ENCODE measurements at regions not wholly inside any gene's neighbourhood (a gene's known extent, or its start where the extent isn't known, plus 50 kb on each side); places are given as distances from the start of the nearest gene placed in this dataset.

DNA sequence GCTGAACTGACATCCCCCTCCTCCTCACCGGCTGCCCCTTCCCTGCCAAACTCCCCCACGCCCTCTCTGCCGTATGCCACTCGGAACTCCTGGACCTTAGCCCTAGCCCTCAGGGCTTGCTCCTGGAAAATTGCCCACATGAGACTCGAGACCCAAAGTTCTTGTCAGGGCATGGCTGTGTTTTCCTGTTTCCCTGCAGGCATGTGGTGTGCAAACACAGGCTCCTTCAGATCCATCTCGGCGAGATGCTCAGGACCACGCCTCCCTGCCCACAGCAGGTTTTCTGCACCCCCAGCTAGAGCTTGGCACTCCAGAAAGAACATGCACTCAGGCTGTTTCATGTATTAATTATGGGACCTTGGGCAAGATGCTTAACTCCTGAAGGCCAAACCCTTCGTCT lies 1480.4 kb downstream of the BRD1 start:
- DNase-seq: no peak

DNA sequence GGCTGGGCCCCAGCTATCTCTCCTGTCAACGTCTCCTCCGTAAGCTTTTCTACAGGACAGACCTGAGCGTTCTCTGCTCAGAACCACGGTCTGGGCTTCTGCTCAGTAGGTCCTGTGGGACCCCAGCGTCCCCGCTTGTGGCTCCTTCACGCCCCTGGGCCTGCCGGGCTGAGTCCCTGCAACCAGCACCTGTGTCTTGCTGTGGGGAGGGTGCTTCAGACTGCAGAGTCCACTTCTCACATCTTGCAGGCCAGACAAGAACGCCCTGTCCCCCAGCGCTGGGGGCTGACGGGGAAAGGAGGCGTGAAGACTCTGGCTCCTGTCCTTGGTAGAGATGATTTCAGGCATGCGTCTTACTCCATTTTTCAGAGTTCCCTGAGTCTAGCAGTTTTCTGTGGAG lies 1480.8 kb downstream of the BRD1 start:
- no peak for DNase-seq

DNA sequence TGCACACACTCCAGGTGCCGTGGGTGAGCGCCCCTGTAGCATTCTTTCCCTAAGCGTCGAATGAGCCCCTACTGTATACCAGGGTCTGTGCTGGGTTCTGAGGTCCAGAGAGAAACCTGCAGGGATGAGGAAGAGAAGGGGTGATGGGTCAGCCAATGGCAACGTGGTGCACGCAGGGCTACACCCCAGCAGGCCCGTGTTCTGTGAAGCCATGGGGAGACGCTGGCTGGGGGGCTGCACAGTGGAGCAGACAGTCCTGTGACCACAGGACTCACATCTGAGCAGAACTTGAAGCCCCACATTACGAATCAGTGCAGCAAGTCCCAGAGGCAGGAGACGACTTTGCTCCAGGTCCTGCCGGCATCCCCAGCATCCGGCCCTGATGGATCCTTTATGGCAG lies 1481.4 kb downstream of the BRD1 start:
- DNase-seq: no peak

DNA sequence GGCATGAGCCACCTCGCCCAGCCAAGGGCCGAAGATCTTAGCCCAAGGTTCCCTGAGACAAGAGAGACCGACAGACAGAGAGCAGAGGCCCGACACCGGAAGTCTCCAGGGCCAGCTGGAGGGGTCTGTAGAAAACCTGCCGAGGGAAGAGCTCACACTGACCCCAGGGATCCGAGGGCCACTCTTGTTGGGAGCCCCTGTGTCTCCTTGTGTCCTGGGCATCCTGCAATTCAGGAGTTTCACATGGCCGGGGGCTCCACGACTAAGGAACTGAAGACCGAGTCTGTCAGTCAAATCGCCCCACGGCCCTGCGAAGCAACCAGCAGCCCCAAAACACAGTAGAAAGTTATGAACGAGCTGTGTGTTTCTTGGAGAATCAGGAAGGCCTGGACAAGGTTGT lies 1482.0 kb downstream of the BRD1 start:
- DNase-seq: no peak

DNA sequence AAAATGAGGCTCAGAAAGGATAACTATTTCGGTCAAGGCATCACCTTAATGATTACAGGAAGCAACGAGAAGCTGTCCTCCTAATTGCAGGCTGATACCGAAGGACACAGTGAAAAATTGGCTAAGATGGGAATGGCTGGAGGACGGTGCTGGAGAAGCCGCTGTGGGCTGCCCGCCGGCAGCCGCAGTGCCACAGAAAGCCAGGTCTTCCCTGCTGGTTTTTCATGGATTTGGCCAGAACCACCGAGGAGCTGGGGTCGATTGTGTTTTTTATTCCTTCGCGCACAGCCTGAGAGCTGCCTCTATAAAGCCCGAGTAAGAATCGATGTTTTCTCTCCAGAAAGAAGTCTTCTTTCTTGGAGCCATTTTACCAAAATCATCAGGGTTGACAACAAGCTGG lies 1484.2 kb downstream of the BRD1 start:
- no peak for DNase-seq

DNA sequence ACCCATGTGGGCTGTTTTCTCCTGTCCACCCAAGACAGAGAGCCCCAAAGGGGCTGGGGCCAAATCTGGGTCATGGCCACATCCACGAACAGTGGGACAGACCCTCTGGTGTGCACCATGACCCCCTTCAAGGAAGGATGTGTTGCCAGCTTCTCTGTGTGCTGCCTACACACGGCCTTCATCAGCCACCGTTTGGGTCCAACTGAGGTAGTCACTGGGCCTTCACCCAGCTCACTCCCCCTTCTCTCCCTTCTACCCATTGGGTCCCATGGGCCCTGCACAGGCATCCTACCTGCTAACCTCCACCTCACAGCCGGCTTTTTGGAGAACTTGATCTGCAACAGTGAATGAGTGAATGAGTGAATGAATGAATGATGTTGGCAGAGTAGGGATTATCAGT lies 1484.9 kb downstream of the BRD1 start:
- no peak for DNase-seq

DNA sequence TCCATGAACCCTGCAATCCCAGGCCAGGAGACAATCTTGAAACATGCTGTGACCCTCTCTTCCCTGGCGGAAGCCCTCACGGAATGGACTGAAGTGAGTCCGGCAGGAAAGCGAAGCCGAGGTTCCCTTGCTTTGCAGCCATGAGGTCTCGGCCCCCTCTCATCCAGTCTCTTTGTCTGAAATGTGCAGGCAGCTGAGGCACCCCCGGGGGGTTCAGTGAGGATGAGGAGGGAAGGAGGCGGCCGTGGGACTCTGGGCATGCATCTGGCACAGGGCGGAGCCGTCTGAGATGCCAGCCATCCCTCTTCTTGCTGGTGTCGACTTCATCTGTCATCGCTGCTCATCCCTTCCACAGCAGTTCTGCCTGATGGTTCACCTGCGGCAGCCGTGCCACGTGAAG lies 1485.7 kb downstream of the BRD1 start:
- no peak for DNase-seq

DNA sequence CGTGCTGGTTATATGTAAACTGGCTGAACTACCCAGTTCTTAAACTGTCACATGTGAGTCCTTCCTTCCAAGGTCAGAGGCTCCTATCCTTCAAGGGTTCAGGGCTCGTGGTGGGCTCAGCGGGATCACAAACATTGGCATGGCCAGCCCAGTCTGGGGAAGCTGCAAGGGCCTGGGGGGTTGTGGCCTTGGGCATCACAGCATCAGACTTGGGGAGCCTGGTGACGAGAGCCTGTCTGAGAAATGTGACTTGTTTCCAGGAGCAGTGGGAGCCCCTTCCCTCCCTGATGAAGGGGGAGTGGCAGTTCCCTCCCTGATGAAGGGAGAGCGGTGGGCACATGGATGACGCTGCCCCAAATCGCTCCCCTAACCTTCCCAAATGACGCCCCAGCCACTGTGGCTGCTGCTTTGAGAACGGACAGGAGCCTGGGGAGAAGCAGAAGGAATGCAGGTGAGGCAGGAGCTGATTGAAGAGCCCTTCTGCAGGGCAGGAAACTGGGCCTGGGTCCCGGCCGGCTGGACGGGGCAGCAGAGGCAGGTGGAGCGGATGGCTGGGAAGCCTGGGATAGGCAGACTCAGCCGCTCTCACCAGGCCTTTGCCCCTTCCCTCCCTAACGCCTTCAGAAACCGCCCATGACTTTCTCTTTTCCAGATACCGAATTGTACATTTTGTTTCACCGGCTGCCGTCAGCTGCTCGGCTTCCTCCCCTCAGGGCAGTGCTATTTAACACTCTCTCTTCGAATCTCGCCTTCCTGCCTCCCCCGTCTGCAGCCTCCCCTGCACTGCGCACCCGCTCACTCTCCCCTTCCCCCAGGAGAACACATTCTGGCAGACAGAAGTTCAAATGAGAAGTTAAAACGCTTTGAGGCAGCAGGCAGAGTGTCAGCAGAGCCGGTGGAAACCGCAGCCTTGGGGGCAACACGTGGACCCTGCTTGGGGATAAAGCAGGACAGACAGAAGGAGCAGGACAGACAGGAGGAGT lies 1486.7 kb downstream of the BRD1 start:
- DNase-seq: no peak

DNA sequence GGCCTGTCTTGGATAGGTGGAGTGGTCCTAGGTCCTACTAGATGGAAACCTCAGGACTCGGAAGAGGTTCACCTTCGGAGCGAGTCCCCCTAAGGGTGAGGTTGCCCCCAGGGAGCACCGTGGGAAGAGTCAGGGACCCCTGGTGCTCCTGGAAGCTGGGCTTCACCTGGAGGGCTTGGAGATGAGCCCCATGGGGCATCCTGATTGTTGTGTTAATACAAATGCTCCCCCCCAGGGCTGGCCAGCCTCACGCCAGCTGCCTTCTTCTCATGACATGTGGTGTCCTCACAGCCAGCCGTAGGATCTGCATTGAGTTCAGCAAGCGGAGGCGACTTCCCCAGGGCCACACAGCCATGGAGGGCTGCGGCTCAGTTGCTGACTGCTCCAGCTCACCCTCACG lies 1487.5 kb downstream of the BRD1 start:
- DNase-seq: no peak

DNA sequence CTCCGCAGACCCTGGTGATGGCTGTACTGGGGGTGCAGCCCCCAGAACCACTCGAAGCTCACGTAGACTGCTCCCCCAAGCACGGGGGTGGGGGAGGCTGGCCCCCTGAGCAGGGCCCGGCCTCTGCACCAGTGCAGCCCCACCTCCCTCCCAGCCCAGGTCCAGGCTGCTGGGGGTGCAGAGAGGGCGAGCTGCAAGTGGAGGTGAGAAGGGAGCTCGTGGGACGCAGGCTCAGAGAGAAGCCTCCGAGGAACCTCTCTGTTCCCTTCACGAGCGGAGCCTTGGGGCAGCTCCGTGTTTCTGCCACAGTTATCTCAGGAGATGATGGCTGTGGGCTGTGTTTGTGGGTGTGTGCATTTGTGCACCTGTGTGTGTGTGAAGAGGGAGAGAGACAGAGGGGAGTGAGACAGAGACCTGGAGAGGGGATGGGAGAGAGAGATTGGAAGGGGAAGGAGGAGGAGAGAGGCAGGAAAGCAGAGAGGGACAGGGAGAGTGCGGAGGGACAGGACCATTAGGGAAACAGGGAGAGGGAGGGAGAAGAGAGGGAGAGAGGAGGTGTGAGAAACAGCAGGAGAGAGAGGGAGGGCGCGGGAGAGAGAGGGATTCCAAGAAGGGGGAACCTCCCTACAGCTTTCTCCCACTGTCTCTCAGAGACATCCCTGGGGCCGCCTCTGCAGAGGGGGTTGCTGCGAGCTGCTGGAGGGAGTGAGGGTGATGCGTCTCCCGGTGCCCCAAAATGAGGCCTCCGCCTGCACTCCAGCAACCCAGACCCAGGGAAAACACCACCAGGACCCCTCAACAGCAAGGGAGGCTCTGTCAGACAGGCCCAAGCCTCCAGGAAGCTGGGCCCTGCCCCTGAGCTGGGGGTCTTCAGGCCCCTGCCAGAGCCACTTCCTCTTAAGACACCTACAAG lies 1488.6 kb downstream of the BRD1 start:
- no peak for DNase-seq

DNA sequence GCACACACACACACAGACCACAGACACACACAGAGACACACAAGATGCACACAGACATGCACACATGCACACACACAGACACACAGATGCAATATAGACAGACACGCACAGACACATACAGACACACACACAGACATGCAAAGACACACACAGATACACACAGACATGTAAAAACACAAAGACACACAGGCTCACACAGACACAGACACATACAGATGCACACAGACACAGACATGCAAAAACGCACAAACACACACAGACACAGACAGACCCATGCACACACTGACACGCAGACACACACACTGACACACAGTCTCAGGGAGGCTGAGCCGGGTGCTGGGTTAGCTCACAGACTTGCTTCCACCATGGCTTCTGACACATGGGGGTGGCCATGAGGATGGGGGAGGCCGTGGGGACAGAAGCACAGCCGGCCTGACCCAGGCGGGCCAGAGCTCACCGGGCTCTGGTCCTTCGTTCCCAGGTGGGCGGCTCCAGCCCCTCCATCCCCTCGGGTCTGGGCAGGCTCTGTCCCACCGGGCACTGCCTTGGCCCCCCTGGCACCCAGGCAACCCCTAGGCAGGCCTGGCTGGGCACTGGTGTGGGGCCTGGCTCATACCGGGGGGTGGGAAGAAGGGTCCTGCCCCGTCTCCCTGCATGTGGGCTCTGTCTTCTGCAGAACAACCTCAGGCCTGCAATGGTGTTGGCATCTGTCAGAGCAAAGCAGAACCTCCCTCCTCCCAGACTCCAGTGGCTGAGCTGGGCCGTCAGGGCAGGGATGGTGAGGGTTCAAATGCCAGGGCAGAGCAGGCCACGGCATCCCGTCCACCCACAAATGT lies 1489.5 kb downstream of the BRD1 start:
- no peak for DNase-seq

DNA sequence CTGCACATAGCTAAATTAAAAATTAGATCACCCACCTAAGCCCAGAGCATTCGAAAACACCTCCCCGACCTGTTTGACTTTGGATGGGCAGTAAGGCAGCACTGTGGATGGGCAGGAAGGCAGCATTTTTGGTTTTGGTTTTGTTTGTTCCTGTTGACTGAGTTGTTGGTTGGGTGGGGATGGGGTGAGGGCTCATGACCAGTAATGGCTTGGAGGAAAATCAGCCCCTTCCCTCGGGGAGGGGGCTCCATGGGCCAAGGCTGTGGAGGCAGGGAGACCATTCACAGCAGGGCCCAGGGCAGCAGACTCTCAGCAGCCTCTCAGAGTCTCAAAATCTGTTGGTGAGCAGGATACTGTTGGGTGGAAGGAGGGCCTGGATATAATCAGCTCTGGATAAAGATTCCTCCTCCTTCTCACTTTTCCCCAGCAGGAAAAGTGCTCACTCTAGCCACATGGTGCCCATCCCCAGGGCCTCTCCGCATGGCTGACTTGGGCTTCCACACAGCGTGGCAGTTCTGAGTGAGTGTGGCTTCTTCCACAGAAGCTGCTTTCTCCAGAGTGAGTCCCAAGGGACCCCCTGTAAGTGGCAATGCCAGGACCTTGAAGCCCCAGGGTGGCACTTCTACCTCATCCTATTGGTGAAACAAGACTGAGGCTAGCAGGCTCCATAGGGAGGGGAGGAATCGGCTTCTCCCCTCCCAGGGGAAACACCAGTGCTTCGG lies 1491.2 kb downstream of the BRD1 start:
- no peak for DNase-seq

DNA sequence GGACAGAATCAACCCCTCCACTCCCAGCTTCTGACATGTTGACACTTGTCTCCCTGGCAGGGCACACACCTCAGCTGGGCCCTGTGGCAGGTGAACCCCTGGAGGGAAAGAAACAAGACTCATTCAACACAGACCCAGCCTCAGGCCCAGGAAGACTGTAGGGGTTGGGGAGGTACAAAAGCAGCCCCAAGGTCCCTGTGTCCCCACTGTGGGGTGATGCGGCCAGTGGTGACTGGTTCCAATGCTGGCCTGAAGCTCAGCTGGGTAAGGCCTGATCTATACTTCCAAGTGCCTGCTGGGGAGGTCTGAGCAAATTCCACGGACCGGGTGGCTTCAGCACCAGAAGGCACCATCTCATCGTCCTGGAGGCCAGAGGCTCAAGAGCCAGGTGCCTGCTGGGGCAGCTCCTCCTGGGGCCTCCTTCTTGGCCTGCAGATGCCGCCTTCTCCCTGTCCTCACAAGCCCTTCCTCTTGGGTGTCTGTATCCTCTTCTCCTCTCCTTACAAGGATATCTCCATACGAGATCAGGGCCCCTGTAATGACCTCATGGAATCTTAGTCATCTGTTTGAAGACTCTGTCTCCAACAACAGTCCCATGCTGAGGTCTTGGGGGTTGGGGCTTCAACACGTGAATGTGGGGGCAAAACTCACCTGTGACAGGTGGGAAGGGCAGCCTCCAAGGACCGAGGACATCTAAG lies 1492.1 kb downstream of the BRD1 start:
- DNase-seq: no peak

DNA sequence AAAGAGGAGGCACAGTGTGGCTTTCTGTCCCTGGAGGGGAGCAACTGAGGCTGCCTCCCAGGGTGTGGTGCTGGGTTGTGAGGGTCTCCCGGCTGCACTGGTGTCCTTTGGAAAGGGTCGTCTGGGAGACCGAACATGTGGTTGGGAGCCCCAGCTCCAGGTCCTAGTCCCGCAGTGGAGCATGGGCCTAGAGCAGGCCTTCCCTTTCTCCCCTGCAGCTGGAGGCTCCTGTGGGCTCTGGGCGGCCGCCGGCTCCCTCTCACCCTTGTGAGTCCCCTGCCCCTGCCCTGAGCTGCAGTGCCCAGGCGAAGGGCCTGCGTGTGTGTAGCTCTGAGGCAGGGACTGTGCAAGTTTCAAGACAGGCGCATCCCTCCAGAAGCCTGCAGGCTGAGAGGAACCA lies 1492.7 kb downstream of the BRD1 start:
- no peak for DNase-seq

DNA sequence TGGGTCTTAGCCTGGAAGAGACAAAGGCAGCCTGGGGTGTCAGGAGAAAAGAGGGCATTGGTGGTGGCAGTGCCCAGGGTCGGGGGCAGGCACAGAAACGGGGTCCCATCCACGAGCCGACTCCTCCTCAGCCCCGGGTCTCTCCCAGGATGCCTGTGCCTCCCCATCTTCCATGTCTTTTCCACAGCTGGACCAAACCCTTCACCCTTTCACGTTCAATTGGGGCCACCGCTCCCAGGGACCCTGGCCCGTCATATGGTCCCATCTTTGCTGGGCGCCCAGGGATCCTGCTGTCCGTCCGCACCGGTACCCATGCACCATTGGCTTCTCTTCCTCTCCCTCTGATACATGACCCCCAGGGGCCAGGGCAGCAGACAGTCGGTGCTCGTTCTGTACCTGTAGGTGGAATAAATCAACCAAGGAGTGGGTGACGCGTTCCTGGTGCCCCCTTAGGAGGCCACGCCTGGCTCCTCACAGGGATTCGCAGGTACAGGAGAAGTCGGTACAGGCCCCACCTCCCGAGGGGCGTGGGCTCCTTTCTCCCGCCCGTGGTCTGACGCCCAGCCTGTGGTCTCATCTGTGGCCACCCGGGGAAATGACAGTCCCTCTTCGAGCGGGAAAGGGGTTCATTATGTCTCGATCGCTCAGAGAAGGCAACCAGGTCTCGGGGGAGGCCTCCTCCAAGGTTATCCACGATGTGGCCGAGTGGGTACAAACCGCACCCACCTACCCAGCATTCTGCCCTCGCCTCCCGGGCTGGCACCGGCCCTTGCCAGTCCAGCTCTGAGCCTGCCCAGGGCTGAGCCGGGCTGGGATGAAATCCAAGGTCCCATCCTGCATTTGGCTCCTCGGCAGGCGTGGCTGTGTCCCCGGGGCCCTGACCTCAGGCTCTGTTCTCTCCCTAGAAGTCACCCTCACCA lies 1493.6 kb downstream of the BRD1 start:
- no peak for DNase-seq

DNA sequence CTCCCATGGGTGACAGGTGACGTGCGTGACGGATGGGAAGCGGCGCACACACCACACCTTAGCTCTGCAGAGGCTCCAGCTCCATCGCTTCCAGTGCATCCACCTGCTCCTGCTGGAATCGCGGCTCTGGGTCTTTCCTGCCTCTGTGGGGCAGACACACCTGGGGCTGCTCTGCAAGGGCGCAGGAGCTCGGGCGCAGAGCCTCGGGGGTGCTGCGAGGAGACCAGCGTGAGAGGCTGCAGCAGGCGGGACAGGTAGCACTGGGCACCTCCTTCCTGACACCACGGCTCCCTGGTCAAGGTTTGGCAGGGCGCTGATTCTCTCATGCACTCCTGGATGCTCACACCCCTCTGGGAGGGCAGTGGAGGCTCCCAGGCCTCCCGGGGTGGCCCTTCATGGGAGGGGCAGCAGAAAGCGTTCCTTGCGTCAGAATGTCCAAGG lies 1494.3 kb downstream of the BRD1 start:
- DNase-seq: no peak

DNA sequence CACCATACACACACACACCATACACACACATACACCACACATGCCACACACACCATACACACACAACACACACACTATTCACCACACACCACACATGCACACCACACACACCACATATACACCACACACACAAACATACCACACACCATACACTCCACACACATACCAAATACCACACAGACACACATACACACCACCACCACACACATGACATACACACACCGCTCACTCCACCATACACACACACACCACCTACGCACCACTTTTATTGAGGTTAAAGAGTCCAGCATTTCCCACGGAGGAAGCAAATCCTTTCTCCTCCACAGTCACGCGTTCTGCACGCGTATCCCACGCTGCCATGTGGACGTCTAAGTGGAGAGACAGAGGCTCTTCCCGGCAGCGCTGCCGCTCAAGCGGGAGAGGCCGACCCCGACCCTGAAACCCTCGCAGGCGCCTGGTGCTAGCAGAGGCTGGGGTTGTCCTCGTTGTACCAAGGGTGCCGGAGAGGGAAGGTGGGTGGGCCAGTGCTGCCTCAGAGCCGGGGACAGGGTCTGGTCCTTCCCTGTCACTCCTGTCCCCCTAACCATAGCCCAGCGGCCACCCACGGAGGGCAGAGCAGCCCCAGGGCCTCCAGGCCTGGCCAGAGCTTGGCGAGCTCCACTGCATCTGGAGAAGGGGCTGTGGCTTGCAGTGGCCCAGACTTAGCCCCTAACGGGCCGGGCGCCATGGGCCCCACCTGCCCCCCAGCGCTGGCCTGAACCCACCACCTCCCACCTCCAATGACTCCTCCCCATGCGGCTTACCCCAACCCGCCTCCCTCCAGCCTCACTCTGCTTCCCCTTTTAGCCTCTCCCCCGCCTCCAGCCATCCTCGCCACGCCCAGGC lies 1495.0 kb downstream of the BRD1 start:
- no peak for DNase-seq

DNA sequence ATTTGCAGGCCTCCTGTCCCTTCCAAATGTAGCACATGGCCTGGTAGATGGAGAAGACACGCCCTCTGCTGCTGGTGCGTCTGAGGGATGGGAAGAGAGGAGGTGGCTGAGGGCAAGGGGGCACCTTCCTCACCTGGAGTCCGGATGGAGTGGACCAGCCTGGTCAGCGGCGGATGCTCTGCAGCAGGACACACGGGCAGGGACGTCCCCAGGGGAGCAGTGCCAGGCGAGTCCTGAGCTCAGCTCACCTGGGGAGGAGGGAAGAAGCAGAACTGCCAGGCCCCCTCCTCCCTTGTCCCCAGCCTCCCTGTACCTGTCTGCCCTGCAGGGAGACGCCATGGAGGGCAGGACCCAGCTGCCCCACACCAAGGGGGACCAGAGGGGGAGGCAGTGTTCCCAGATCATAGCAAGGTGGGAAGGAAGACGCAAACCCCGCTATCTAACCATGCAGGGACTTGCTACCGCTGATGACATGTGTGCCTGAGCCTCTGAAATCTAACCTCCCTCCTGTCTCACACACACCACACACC lies 1495.9 kb downstream of the BRD1 start:
- DNase-seq: no peak

DNA sequence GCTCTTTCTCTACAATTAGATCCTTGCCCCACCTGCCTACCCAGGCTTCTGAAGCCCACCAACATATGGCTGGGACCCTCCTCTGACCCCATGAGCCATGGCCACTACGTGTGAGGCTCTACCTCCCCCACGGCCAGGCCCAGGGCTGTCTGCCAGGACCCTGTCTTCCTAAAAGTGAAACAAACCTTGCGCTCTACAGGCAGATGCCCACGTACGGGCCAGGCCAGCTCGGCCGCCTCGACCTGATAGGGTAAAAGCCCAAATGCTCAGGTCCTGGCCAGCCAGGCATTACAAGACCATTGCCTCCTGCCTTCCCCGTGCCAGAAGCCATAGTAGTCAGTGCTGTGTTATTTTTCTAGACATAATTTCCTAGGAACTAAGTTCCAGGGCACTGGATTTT lies 1496.4 kb downstream of the BRD1 start:
- DNase-seq: no peak
